NCI-H1930 (cell line): ENCODE measurements at regions not wholly inside any gene's neighbourhood (a gene's known extent, or its start where the extent isn't known, plus 50 kb on each side); places are given as distances from the start of the nearest gene placed in this dataset.

Experiments
- DNase-seq, 2 experiments: peaks; one replicate each; lab custom pipeline; 2025; lab: John Stamatoyannopoulos, UW

- no peak for DNase-seq
Observed at GRCh38 chr15:94056314-94056713, 175.0 kb upstream of the MCTP2 start.

- DNase-seq = no peak
Observed at GRCh38 chr15:94053626-94054025, 177.7 kb upstream of the MCTP2 start.

- no peak for DNase-seq
Observed at GRCh38 chr15:94052711-94053110, 178.7 kb upstream of the MCTP2 start.

- DNase-seq = no peak
Observed at GRCh38 chr15:94047566-94047965, 183.8 kb upstream of the MCTP2 start.

- no peak for DNase-seq
Observed at GRCh38 chr15:94042180-94042928, 189.0 kb upstream of the MCTP2 start.

GRCh38 chr15:94041746-94042145 is 189.6 kb upstream of the MCTP2 start:
- DNase-seq = no peak

- DNase-seq = no peak
Observed at GRCh38 chr15:94040541-94041248, 190.7 kb upstream of the MCTP2 start.

GRCh38 chr15:94036156-94036555 is 195.2 kb upstream of the MCTP2 start:
- DNase-seq = no peak

GRCh38 chr15:94033683-94034020 is 197.7 kb upstream of the MCTP2 start:
- DNase-seq = no peak

- DNase-seq = no peak
Observed at GRCh38 chr15:94033014-94033682, 198.2 kb upstream of the MCTP2 start.

GRCh38 chr15:94032571-94032970 is 198.8 kb upstream of the MCTP2 start:
- DNase-seq = no peak

- DNase-seq = no peak
Observed at GRCh38 chr15:94031072-94031471, 200.3 kb upstream of the MCTP2 start.

GRCh38 chr15:94029495-94029894 is 201.9 kb upstream of the MCTP2 start:
- DNase-seq = no peak

- DNase-seq = no peak
Observed at GRCh38 chr15:94028809-94029208, 202.6 kb upstream of the MCTP2 start.

- DNase-seq = no peak
Observed at GRCh38 chr15:94028121-94028520, 203.2 kb upstream of the MCTP2 start.

- DNase-seq = no peak
Observed at GRCh38 chr15:94027581-94027980, 203.8 kb upstream of the MCTP2 start.

GRCh38 chr15:94026458-94027304 is 204.7 kb upstream of the MCTP2 start:
- no peak for DNase-seq

GRCh38 chr15:94023531-94023930 is 207.8 kb upstream of the MCTP2 start:
- no peak for DNase-seq

GRCh38 chr15:94021621-94022320 is 209.6 kb upstream of the MCTP2 start:
- DNase-seq = no peak

GRCh38 chr15:94019062-94019461 is 212.3 kb upstream of the MCTP2 start:
- no peak for DNase-seq

GRCh38 chr15:94015324-94015723 is 216.0 kb upstream of the MCTP2 start:
- DNase-seq = no peak
